ENCODE measurements at regions not wholly inside any gene's neighbourhood (a gene's known extent, or its start where the extent isn't known, plus 50 kb on each side); places are given as distances from the start of the nearest gene placed in this dataset.

- TF ChIP-seq BRCA1 (CRISPR knock-in tag; IDR thresholded peaks at IDR 0.05) (no peak), RFXAP (CRISPR knock-in tag; IDR thresholded peaks at IDR 0.05; ENCODE audit: borderline replicate concordance) (no peak), HDAC1 (CRISPR knock-in tag; IDR thresholded peaks at IDR 0.05) (no peak; the same call in 1 of the 2 replicates), NCOA2 (CRISPR knock-in tag; IDR thresholded peaks at IDR 0.05) (peak; percentile 94), ZNF570 (CRISPR knock-in tag; IDR thresholded peaks at IDR 0.05; ENCODE audit: borderline replicate concordance) (no peak), IKZF4 (CRISPR knock-in tag; IDR thresholded peaks at IDR 0.05; ENCODE audit: borderline replicate concordance, low read depth, not compliant biosample characterization) (no peak), SOX6 (IDR thresholded peaks at IDR 0.05) (no peak), SOX6 (CRISPR knock-in tag; IDR thresholded peaks at IDR 0.05) (peak; percentile 97), GLI4 (CRISPR knock-in tag; IDR thresholded peaks at IDR 0.05; ENCODE audit: borderline replicate concordance) (no peak), ATF7-NPFF (CRISPR knock-in tag; IDR thresholded peaks at IDR 0.05; ENCODE audit: low read depth) (no peak), ZNF563 (CRISPR knock-in tag; IDR thresholded peaks at IDR 0.05) (no peak), MED1 (CRISPR knock-in tag; IDR thresholded peaks at IDR 0.05) (peak; percentile 28; the same call in 1 of the 2 replicates), KLF16 (CRISPR knock-in tag; IDR thresholded peaks at IDR 0.05) (no peak), ZFAT (CRISPR knock-in tag; conservative IDR thresholded peaks at IDR 0.05) (no peak), ZBTB14 (CRISPR knock-in tag; IDR thresholded peaks at IDR 0.05) (no peak), NR3C1 (CRISPR knock-in tag; IDR thresholded peaks at IDR 0.05) (no peak), NFRKB (IDR thresholded peaks at IDR 0.05) (no peak), FOXO4 (CRISPR knock-in tag; conservative IDR thresholded peaks at IDR 0.05) (no peak)
Measured at GRCh38 chr13:58452123-58452623, 820.6 kb downstream of the PCDH17 start (continued).

All from HepG2 (cell line).